ENCODE measurements at regions not wholly inside any gene's neighbourhood (a gene's known extent, or its start where the extent isn't known, plus 50 kb on each side); places are given as distances from the start of the nearest gene placed in this dataset.

DNA sequence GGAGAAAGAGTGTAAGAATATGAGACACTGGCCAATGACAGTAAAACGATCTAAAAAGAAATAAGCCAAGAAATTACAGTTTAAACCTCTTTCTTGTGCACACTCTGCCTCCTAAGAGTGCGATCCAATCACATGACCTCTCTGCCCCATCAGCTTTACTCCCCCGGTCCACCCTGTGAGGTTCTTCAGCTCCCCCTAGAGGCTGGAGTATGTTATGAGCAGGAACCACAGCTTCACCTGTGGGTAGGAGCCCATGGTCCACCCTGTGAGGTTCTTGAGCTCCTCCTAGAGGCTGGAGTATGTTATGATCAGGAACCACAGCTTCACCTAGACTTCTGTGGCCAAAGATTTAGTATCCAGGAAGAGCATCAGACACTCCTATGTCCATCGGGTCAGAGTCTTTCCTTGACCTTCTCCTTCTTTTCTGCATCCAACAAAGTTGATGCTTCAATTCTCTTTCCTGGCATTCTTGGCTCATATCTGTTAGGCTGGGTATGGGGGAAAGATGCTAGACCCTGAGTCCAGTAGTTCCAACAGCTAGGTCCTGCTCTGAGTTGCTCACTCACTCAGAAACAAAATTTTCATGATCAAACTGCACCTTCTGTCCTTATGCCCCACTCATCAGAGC lies 164.0 kb downstream of the MINAR1 start:
- ATAC-seq = peak; percentile 98
- Mint-ChIP-seq H3K36me3 (no peaks in the 10 kb centered on the region), H3K4me1 (no peaks in the 10 kb centered on the region), H3K9me3 (no peaks in the 10 kb centered on the region), H3K4me3 (no peak overlapping the region), H3K27ac (no peak overlapping the region), H3K27me3 (ENCODE audit: low read depth) (no peaks in the 10 kb centered on the region; the same call in 1 of the 2 replicates)
- DNase-seq (ENCODE audit: low spot score) = peak; percentile 72
- TF ChIP-seq, protein P1, sequence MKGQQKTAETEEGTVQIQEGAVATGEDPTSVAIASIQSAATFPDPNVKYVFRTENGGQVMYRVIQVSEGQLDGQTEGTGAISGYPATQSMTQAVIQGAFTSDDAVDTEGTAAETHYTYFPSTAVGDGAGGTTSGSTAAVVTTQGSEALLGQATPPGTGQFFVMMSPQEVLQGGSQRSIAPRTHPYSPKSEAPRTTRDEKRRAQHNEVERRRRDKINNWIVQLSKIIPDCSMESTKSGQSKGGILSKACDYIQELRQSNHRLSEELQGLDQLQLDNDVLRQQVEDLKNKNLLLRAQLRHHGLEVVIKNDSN (CRISPR knock-in tag; IDR thresholded peaks at IDR 0.05) = peak; percentile 90
- TF ChIP-seq, protein P2, sequence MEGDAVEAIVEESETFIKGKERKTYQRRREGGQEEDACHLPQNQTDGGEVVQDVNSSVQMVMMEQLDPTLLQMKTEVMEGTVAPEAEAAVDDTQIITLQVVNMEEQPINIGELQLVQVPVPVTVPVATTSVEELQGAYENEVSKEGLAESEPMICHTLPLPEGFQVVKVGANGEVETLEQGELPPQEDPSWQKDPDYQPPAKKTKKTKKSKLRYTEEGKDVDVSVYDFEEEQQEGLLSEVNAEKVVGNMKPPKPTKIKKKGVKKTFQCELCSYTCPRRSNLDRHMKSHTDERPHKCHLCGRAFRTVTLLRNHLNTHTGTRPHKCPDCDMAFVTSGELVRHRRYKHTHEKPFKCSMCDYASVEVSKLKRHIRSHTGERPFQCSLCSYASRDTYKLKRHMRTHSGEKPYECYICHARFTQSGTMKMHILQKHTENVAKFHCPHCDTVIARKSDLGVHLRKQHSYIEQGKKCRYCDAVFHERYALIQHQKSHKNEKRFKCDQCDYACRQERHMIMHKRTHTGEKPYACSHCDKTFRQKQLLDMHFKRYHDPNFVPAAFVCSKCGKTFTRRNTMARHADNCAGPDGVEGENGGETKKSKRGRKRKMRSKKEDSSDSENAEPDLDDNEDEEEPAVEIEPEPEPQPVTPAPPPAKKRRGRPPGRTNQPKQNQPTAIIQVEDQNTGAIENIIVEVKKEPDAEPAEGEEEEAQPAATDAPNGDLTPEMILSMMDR (IDR thresholded peaks at IDR 0.05) = peak; percentile 89
- TF ChIP-seq PRRX2 (CRISPR knock-in tag; IDR thresholded peaks at IDR 0.05) (0 out of 2 replicates have a peak, but pooled peaks have one; percentile 55), ZNF671 (CRISPR knock-in tag; IDR thresholded peaks at IDR 0.05) (no peak), ZNF121 (CRISPR knock-in tag; IDR thresholded peaks at IDR 0.05) (no peak), OVOL2 (CRISPR knock-in tag; IDR thresholded peaks at IDR 0.05; ENCODE audit: borderline replicate concordance) (no peak)
- TF ChIP-seq, protein P3, sequence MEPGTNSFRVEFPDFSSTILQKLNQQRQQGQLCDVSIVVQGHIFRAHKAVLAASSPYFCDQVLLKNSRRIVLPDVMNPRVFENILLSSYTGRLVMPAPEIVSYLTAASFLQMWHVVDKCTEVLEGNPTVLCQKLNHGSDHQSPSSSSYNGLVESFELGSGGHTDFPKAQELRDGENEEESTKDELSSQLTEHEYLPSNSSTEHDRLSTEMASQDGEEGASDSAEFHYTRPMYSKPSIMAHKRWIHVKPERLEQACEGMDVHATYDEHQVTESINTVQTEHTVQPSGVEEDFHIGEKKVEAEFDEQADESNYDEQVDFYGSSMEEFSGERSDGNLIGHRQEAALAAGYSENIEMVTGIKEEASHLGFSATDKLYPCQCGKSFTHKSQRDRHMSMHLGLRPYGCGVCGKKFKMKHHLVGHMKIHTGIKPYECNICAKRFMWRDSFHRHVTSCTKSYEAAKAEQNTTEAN (CRISPR knock-in tag; IDR thresholded peaks at IDR 0.05) = no peak
- TF ChIP-seq, protein P4, sequence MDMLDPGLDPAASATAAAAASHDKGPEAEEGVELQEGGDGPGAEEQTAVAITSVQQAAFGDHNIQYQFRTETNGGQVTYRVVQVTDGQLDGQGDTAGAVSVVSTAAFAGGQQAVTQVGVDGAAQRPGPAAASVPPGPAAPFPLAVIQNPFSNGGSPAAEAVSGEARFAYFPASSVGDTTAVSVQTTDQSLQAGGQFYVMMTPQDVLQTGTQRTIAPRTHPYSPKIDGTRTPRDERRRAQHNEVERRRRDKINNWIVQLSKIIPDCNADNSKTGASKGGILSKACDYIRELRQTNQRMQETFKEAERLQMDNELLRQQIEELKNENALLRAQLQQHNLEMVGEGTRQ (CRISPR knock-in tag; IDR thresholded peaks at IDR 0.05) = peak; percentile 90
- TF ChIP-seq, protein P5, sequence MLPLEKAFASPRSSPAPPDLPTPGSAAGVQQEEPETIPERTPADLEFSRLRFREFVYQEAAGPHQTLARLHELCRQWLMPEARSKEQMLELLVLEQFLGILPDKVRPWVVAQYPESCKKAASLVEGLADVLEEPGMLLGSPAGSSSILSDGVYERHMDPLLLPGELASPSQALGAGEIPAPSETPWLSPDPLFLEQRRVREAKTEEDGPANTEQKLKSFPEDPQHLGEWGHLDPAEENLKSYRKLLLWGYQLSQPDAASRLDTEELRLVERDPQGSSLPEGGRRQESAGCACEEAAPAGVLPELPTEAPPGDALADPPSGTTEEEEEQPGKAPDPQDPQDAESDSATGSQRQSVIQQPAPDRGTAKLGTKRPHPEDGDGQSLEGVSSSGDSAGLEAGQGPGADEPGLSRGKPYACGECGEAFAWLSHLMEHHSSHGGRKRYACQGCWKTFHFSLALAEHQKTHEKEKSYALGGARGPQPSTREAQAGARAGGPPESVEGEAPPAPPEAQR (CRISPR knock-in tag; IDR thresholded peaks at IDR 0.05) = peak; percentile 61; the same call in 1 of the 2 replicates
- TF ChIP-seq, protein P6, sequence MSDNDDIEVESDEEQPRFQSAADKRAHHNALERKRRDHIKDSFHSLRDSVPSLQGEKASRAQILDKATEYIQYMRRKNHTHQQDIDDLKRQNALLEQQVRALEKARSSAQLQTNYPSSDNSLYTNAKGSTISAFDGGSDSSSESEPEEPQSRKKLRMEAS (CRISPR knock-in tag; IDR thresholded peaks at IDR 0.05) = peak; percentile 32; the same call in 1 of the 2 replicates
- POLR2A ChIA-PET = interaction anchor here (0.7 kb wide), 1 partner anchor 256 kb away, joined by 3 read pairs; no protein-coding TSS in a partner anchor
- CTCF ChIA-PET = interaction anchor here (0.5 to 4.3 kb wide), 90 partner anchors 8 to 825 kb away, joined by 3 to 150 read pairs (median 5); partner anchors contain the start of genes MINAR1 and TMED3

DNA sequence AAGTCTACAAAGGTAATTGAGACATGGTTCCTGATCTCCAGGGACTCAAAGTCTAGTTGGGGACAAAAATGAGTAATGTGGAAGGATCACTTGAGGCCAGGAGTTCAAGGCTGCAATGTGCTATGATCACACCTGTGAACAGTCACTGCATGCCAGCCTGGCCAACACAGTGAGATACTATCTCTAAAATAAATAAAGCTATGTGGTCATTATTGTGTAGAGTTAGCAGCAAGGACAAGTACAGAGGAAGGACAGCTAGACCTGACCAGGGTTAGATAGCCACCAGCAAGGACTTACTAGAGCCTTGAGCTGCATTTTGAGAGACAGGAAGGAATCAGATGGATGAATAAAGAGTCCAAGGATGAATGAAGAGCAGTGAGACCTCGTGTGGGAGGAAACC lies 166.5 kb downstream of the MINAR1 start:
- ChIA-PET CTCF (interaction anchor here (1.6 to 4.3 kb wide), 2 partner anchors 217 to 259 kb away, joined by 5 to 150 read pairs; no protein-coding TSS in a partner anchor), POLR2A (no interaction called here)
- no peak for ATAC-seq
- Mint-ChIP-seq H3K36me3 (no peaks in the 10 kb centered on the region), H3K27ac (no peak overlapping the region), H3K4me1 (no peaks in the 10 kb centered on the region), H3K9me3 (no peaks in the 10 kb centered on the region), H3K27me3 (ENCODE audit: low read depth) (no peaks in the 10 kb centered on the region; the same call in 1 of the 2 replicates), H3K4me3 (no peak overlapping the region)
- DNase-seq (ENCODE audit: low spot score) = no peak
- TF ChIP-seq ZBTB21 (CRISPR knock-in tag; IDR thresholded peaks at IDR 0.05; ENCODE audit: borderline replicate concordance) (no peak), RELA (CRISPR knock-in tag; IDR thresholded peaks at IDR 0.05; ENCODE audit: borderline replicate concordance) (no peak), OVOL2 (CRISPR knock-in tag; IDR thresholded peaks at IDR 0.05; ENCODE audit: borderline replicate concordance) (no peak), CREB1 (CRISPR knock-in tag; IDR thresholded peaks at IDR 0.05) (no peak), ESRRA (CRISPR knock-in tag; IDR thresholded peaks at IDR 0.05; ENCODE audit: borderline replicate concordance) (no peak), NFE2L1 (CRISPR knock-in tag; IDR thresholded peaks at IDR 0.05) (no peak)
- TF ChIP-seq, protein P7, sequence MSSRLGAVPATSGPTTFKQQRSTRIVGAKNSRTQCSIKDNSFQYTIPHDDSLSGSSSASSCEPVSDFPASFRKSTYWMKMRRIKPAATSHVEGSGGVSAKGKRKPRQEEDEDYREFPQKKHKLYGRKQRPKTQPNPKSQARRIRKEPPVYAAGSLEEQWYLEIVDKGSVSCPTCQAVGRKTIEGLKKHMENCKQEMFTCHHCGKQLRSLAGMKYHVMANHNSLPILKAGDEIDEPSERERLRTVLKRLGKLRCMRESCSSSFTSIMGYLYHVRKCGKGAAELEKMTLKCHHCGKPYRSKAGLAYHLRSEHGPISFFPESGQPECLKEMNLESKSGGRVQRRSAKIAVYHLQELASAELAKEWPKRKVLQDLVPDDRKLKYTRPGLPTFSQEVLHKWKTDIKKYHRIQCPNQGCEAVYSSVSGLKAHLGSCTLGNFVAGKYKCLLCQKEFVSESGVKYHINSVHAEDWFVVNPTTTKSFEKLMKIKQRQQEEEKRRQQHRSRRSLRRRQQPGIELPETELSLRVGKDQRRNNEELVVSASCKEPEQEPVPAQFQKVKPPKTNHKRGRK (CRISPR knock-in tag; IDR thresholded peaks at IDR 0.05; ENCODE audit: borderline replicate concordance) = no peak

Measured in WTC11 (cell line).